ENCODE measurements at regions not wholly inside any gene's neighbourhood (a gene's known extent, or its start where the extent isn't known, plus 50 kb on each side); places are given as distances from the start of the nearest gene placed in this dataset.

DNA sequence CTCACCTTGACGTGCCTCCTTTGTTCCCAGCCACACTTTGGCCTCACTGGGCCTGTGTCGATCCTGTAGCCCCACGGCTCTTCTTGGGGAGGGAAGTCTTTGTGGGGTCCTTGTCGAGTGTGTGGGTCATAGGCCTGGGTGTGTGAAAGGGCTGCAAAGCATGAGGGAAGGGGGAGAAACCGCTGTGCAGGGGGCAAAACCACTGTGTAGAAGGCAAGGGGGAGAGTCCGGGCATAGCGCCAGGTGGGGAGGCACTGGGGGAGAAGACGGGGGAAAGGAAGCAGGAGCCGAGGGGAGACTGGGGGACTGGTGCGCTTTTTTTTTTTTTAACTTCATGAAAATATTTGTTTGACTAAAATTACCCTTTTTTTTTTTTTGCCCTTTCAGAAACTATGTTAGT, 65.1 kb upstream of the RASD2 start:
- CTCF ChIA-PET, result no interaction called here
- TF ChIP-seq GATA2 (IDR thresholded peaks at IDR 0.05; ENCODE audit: insufficient read depth, insufficient read length, low read depth, low read length), result no peak
- no peak for TF ChIP-seq POLR2AphosphoS5 (IDR thresholded peaks at IDR 0.05; ENCODE audit: insufficient read depth, low read depth, low read length)
- no peak for TF ChIP-seq MYC (IDR thresholded peaks at IDR 0.05; ENCODE audit: low read depth, low read length)
- no peak for TF ChIP-seq POLR2A (IDR thresholded peaks at IDR 0.05; ENCODE audit: low read depth, low read length)
- TF ChIP-seq JUN (IDR thresholded peaks at IDR 0.05; ENCODE audit: borderline replicate concordance, insufficient read depth, insufficient read length, low read depth), result no peak
- TF ChIP-seq EZH2 (IDR thresholded peaks at IDR 0.05; ENCODE audit: borderline replicate concordance, low read depth, low read length, severe bottlenecking), result no peak
- no peak for TF ChIP-seq FOS (IDR thresholded peaks at IDR 0.05; ENCODE audit: borderline replicate concordance, insufficient read depth, low read length)
- TF ChIP-seq, protein P1, sequence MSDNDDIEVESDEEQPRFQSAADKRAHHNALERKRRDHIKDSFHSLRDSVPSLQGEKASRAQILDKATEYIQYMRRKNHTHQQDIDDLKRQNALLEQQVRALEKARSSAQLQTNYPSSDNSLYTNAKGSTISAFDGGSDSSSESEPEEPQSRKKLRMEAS (IDR thresholded peaks at IDR 0.05; ENCODE audit: insufficient read depth, insufficient read length), result no peak
- TF ChIP-seq, protein P2, sequence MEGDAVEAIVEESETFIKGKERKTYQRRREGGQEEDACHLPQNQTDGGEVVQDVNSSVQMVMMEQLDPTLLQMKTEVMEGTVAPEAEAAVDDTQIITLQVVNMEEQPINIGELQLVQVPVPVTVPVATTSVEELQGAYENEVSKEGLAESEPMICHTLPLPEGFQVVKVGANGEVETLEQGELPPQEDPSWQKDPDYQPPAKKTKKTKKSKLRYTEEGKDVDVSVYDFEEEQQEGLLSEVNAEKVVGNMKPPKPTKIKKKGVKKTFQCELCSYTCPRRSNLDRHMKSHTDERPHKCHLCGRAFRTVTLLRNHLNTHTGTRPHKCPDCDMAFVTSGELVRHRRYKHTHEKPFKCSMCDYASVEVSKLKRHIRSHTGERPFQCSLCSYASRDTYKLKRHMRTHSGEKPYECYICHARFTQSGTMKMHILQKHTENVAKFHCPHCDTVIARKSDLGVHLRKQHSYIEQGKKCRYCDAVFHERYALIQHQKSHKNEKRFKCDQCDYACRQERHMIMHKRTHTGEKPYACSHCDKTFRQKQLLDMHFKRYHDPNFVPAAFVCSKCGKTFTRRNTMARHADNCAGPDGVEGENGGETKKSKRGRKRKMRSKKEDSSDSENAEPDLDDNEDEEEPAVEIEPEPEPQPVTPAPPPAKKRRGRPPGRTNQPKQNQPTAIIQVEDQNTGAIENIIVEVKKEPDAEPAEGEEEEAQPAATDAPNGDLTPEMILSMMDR (IDR thresholded peaks at IDR 0.05; ENCODE audit: extremely low read depth in 1 of 2, insufficient read depth in 1 of 2, low read depth in 1 of 2, low read length in 2 of 2), result no peak
- Histone ChIP-seq H3K9me3 (replicated peaks; ENCODE audit: control insufficient read depth, insufficient read depth, low read length) (no peaks in the 10 kb centered on the region), H3K4me3 (replicated peaks in 1 of 3; ENCODE audit: insufficient read depth in 1 of 3, low read depth in 1 of 3, low read length in 3 of 3) (no peak overlapping the region), H3K9me1 (replicated peaks; ENCODE audit: control insufficient read depth, extremely low read depth, insufficient read depth, low read length) (no peaks in the 10 kb centered on the region), H3K4me2 (ENCODE audit: insufficient read depth, low read length) (no peak overlapping the region), H3K9ac (replicated peaks; ENCODE audit: extremely low read depth, insufficient read depth, low read length) (no peak overlapping the region), H2AFZ (ENCODE audit: low read depth, low read length) (no peak overlapping the region), H4K20me1 (replicated peaks; ENCODE audit: control insufficient read depth, extremely low read depth, insufficient read depth, low read length) (no peaks in the 10 kb centered on the region), H3K27ac (ENCODE audit: insufficient read depth, low read depth, low read length) (no peak overlapping the region), H3K4me1 (ENCODE audit: control insufficient read depth, extremely low read depth, insufficient read depth, low read length) (peaks cover 30% of the 10 kb centered on the region), H3K36me3 (ENCODE audit: control insufficient read depth in 2 of 2, extremely low read depth in 1 of 2, insufficient read depth in 2 of 2, low read length in 2 of 2) (no peaks in the 10 kb centered on the region), H3K79me2 (ENCODE audit: control insufficient read depth, insufficient read depth, low read length) (no peaks in the 10 kb centered on the region), H3K27me3 (ENCODE audit: control insufficient read depth in 2 of 2, insufficient read depth in 2 of 2, low read length in 2 of 2) (no peaks in the 10 kb centered on the region)
- dilution Hi-C loops (cut with MboI; ENCODE audit: extremely low pct_ligation_motif_present, low sequenced_read_pairs) (no loop called here), intact Hi-C loops (cut with micrococcal nuclease) (no loop called here)
- POLR2A ChIA-PET, result no interaction called here
- DNase-seq (ENCODE audit: low read depth, low spot score), result no peak
- BruUV-seq (replicated peaks), result no TSS peak
- no peak for FAIRE-seq

Data from endothelial cell of umbilical vein (primary cell).